HCT116 (cell line): ENCODE measurements at regions not wholly inside any gene's neighbourhood (a gene's known extent, or its start where the extent isn't known, plus 50 kb on each side); places are given as distances from the start of the nearest gene placed in this dataset.
A peak's percentile ranks its signal among the peaks of the same experiment; 100 is the strongest.

ENCODE experiments used
- ATF3 ChIP-seq: IDR thresholded peaks from 2 replicates; pipeline ENCODE4 v1.6.1; 2012
- CTCF ChIP-seq, 3 experiments: fragments of 200-600 bp in 1 of 3; sonication (generic) in 1 of 3; IDR thresholded peaks in 2 of 3; conservative IDR thresholded peaks in 1 of 3; 2 replicates each; pipeline ENCODE4 v1.5.1; 2012 to 2017; ENCODE audit warnings: low read depth in 2 of 3, low read length in 2 of 3, antibody characterized with exemption in 1 of 3, borderline replicate concordance in 1 of 3, control low read depth in 1 of 3, mild to moderate bottlenecking in 1 of 3, mixed read lengths in 1 of 3, mixed run types in 1 of 3, moderate library complexity in 1 of 3; ENCODE audit not compliant: insufficient read depth in 1 of 3
- EZH2 ChIP-seq: fragments of 200-600 bp; sonication (generic); IDR thresholded peaks from 2 replicates; pipeline ENCODE4 v1.6.1; 2017; ENCODE audit warnings: antibody characterized with exemption, mixed run types
- EZH2phosphoT487 ChIP-seq: fragments of 200-600 bp; IDR thresholded peaks from 2 replicates; pipeline ENCODE4 v1.6.1; 2018; ENCODE audit warnings: antibody characterized with exemption, borderline replicate concordance
- JUND ChIP-seq: IDR thresholded peaks from 2 replicates; pipeline ENCODE4 v1.6.1; 2012
- MAX ChIP-seq: IDR thresholded peaks from 2 replicates; pipeline ENCODE4 v1.6.1; 2012
- POLR2A ChIP-seq: IDR thresholded peaks from 2 replicates; pipeline ENCODE4 v1.7.0; 2011; ENCODE audit warnings: borderline replicate concordance; ENCODE audit not compliant: insufficient read depth, insufficient read length; ENCODE audit errors: extremely low read depth
- POLR2AphosphoS5 ChIP-seq: IDR thresholded peaks from 2 replicates; pipeline ENCODE4 v1.6.1; 2011; ENCODE audit warnings: mild to moderate bottlenecking, low read depth, low read length, moderate library complexity
- RAD21 ChIP-seq: IDR thresholded peaks from 2 replicates; pipeline ENCODE4 v1.6.1; 2012; ENCODE audit warnings: low read depth, mild to moderate bottlenecking
- YY1 ChIP-seq: IDR thresholded peaks from 2 replicates; pipeline ENCODE4 v1.6.1; 2011; ENCODE audit warnings: low read length, low read depth, moderate library complexity, mild to moderate bottlenecking; ENCODE audit not compliant: insufficient replicate concordance; ENCODE audit errors: extremely low read depth
- ZFX ChIP-seq: fragments of 450-650 bp; IDR thresholded peaks from 2 replicates; pipeline ENCODE4 v1.6.1; 2017
- ZNF274 ChIP-seq: fragments of 200-500 bp; sonication (Bioruptor generic); IDR thresholded peaks from 2 replicates; pipeline ENCODE4 v1.6.1; 2014; ENCODE audit warnings: mild to moderate bottlenecking, low read depth, low read length, inconsistent platforms

- TF ChIP-seq CTCF (IDR thresholded peaks at IDR 0.05 in 2 of 3, conservative IDR thresholded peaks at IDR 0.05 in 1 of 3; ENCODE audit: borderline replicate concordance in 1 of 3, insufficient read depth in 1 of 3, low read depth in 2 of 3, low read length in 2 of 3) (peak in 2 of 3 experiments; percentile 19 to 24; a peak in 2 of 6 replicates), POLR2AphosphoS5 (no peak), RAD21 (no peak), EZH2phosphoT487 (no peak), POLR2A (no peak), EZH2 (no peak), ZNF274 (no peak), ATF3 (no peak), YY1 (no peak), MAX (no peak), JUND (no peak), ZFX (no peak)
These were observed 92.6 kb upstream of the NLRP2B start for GRCh38 chrX:57772637-57773036.
